ENCODE measurements at regions not wholly inside any gene's neighbourhood (a gene's known extent, or its start where the extent isn't known, plus 50 kb on each side); places are given as distances from the start of the nearest gene placed in this dataset.
"Not testable (repeated sequence)": the region's sequence is repeated elsewhere in the genome, so short reads cannot be mapped to it uniquely, and the experiment has no call there.

DNA sequence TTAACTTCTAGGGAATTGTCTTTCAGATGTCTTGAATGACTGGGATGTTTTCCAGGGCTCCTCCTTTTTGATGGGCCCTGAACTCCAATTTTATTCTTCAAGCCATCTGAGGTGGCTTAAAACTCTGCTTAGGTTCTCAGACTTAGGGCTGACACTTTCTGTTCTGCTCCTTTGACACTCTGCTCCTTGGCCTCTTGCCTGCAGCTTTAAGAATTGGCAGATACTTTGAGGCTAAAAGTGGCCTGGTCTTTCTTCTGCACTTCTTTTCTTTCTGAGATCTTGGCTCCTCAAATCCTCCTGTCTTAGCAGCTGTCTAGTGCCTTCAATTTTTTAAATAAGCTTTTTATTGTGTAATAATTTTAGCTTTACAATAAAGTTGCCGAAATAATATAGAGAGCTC, 294.6 kb downstream of the RPS6KC1 start:
- Histone ChIP-seq H4K20me1 (ENCODE audit: insufficient read depth) (no peaks in the 10 kb centered on the region), H3K4me2 (ENCODE audit: low read length) (no peak overlapping the region), H2AFZ (ENCODE audit: low read depth, low read length) (no peak overlapping the region), H3K79me2 (replicated peaks; ENCODE audit: insufficient read depth, low read length) (no peaks in the 10 kb centered on the region), H3K9ac (ENCODE audit: low read length) (no peak overlapping the region), H3K9me2 (ENCODE audit: insufficient read depth, low read length) (no peaks in the 10 kb centered on the region), H3K9me3 (ENCODE audit: low read length) (no peaks in the 10 kb centered on the region), H3K36me3 (ENCODE audit: insufficient read depth, low read length) (no peaks in the 10 kb centered on the region), H3F3A (ENCODE audit: insufficient read depth, low read length, poor library complexity, severe bottlenecking) (no peaks in the 10 kb centered on the region), H3K27me3 (ENCODE audit: insufficient read depth, low read depth, low read length) (no peaks in the 10 kb centered on the region), H3K27ac (ENCODE audit: low read length) (no peak overlapping the region), H3K4me3 (ENCODE audit: low read length) (no peak overlapping the region)
- TF ChIP-seq RAD21 (conservative IDR thresholded peaks at IDR 0.05) (no peak), MXI1 (conservative IDR thresholded peaks at IDR 0.05; ENCODE audit: poor library complexity, severe bottlenecking) (no peak), EZH2 (IDR thresholded peaks at IDR 0.05; ENCODE audit: borderline replicate concordance, insufficient read depth, low read length, poor library complexity, severe bottlenecking) (no peak), TAF1 (IDR thresholded peaks at IDR 0.05; ENCODE audit: low read depth) (no peak), POLR2AphosphoS5 (IDR thresholded peaks at IDR 0.05) (no peak), SMC3 (conservative IDR thresholded peaks at IDR 0.05; ENCODE audit: poor library complexity) (no peak), EP300 (conservative IDR thresholded peaks at IDR 0.05; ENCODE audit: poor library complexity, severe bottlenecking) (no peak)
- TF ChIP-seq, protein P1, sequence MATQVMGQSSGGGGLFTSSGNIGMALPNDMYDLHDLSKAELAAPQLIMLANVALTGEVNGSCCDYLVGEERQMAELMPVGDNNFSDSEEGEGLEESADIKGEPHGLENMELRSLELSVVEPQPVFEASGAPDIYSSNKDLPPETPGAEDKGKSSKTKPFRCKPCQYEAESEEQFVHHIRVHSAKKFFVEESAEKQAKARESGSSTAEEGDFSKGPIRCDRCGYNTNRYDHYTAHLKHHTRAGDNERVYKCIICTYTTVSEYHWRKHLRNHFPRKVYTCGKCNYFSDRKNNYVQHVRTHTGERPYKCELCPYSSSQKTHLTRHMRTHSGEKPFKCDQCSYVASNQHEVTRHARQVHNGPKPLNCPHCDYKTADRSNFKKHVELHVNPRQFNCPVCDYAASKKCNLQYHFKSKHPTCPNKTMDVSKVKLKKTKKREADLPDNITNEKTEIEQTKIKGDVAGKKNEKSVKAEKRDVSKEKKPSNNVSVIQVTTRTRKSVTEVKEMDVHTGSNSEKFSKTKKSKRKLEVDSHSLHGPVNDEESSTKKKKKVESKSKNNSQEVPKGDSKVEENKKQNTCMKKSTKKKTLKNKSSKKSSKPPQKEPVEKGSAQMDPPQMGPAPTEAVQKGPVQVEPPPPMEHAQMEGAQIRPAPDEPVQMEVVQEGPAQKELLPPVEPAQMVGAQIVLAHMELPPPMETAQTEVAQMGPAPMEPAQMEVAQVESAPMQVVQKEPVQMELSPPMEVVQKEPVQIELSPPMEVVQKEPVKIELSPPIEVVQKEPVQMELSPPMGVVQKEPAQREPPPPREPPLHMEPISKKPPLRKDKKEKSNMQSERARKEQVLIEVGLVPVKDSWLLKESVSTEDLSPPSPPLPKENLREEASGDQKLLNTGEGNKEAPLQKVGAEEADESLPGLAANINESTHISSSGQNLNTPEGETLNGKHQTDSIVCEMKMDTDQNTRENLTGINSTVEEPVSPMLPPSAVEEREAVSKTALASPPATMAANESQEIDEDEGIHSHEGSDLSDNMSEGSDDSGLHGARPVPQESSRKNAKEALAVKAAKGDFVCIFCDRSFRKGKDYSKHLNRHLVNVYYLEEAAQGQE (IDR thresholded peaks at IDR 0.05; ENCODE audit: borderline replicate concordance) = no peak
- TF ChIP-seq, protein P2, sequence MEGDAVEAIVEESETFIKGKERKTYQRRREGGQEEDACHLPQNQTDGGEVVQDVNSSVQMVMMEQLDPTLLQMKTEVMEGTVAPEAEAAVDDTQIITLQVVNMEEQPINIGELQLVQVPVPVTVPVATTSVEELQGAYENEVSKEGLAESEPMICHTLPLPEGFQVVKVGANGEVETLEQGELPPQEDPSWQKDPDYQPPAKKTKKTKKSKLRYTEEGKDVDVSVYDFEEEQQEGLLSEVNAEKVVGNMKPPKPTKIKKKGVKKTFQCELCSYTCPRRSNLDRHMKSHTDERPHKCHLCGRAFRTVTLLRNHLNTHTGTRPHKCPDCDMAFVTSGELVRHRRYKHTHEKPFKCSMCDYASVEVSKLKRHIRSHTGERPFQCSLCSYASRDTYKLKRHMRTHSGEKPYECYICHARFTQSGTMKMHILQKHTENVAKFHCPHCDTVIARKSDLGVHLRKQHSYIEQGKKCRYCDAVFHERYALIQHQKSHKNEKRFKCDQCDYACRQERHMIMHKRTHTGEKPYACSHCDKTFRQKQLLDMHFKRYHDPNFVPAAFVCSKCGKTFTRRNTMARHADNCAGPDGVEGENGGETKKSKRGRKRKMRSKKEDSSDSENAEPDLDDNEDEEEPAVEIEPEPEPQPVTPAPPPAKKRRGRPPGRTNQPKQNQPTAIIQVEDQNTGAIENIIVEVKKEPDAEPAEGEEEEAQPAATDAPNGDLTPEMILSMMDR (IDR thresholded peaks at IDR 0.05; ENCODE audit: poor library complexity, severe bottlenecking) = no peak

DNA sequence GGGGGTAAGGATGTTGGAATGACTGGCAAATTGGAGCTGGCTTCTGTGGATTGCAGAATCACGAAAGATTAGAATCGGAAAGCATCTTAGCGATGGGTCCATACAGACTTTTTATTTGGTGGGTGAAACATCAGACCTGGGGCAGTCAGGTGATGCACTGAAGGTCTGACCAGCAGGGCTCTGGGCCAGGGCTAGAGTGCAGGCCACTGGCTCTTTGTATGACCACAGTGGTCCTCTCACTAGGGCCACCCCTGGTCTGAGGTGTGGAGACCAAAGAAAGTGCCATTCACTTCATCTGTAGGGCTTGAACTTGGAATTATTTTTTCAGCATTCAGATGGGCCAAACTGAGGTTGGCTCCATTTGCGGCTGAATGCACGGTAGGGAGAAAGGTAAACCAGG, 306.4 kb downstream of the RPS6KC1 start:
- no peak for TF ChIP-seq RAD21 (conservative IDR thresholded peaks at IDR 0.05)
- no peak for TF ChIP-seq EP300 (conservative IDR thresholded peaks at IDR 0.05; ENCODE audit: poor library complexity, severe bottlenecking)
- TF ChIP-seq POLR2AphosphoS5 (IDR thresholded peaks at IDR 0.05) = no peak
- no peak for TF ChIP-seq EZH2 (IDR thresholded peaks at IDR 0.05; ENCODE audit: borderline replicate concordance, insufficient read depth, low read length, poor library complexity, severe bottlenecking)
- no peak for TF ChIP-seq TAF1 (IDR thresholded peaks at IDR 0.05; ENCODE audit: low read depth)
- TF ChIP-seq, protein P2 (IDR thresholded peaks at IDR 0.05; ENCODE audit: poor library complexity, severe bottlenecking) = no peak
- no peak for TF ChIP-seq MXI1 (conservative IDR thresholded peaks at IDR 0.05; ENCODE audit: poor library complexity, severe bottlenecking)
- H3K36me3 ChIP-seq (ENCODE audit: insufficient read depth, low read length) = no peaks in the 10 kb centered on the region
- no peaks in the 10 kb centered on the region for H3K9me2 ChIP-seq (ENCODE audit: insufficient read depth, low read length)
- no peaks in the 10 kb centered on the region for H3K79me2 ChIP-seq (replicated peaks; ENCODE audit: insufficient read depth, low read length)
- no peak overlapping the region for H3K4me2 ChIP-seq (ENCODE audit: low read length)
- no peaks in the 10 kb centered on the region for H3F3A ChIP-seq (ENCODE audit: insufficient read depth, low read length, poor library complexity, severe bottlenecking)
- H3K4me3 ChIP-seq (ENCODE audit: low read length) = no peak overlapping the region
- H3K9ac ChIP-seq (ENCODE audit: low read length) = no peak overlapping the region
- H3K27ac ChIP-seq (ENCODE audit: low read length) = no peak overlapping the region
- no peak overlapping the region for H2AFZ ChIP-seq (ENCODE audit: low read depth, low read length)
- no peaks in the 10 kb centered on the region for H3K9me3 ChIP-seq (ENCODE audit: low read length)
- H4K20me1 ChIP-seq (ENCODE audit: insufficient read depth) = no peaks in the 10 kb centered on the region
- H3K27me3 ChIP-seq (ENCODE audit: insufficient read depth, low read depth, low read length) = no peaks in the 10 kb centered on the region

DNA sequence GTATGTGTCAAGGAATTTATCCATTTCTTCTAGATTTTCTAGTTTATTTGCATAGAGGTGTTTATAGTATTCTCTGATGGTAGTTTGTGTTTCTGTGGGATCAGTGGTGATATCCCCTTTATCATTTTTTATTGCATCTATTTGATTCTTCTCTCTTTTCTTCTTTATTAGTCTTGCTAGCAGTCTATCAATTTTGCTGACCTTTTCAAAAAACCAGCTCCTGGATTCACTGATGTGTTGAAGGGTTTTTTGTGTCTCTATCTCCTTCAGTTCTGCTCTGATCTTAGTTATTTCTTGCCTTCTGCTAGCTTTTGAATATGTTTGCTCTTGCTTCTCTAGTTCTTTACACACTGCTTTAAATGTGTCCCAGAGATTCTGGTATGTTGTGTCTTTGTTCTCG, 307.3 kb downstream of the RPS6KC1 start:
- not testable (repeated sequence) for H3K36me3 ChIP-seq (ENCODE audit: insufficient read depth, low read length); H3F3A ChIP-seq (ENCODE audit: insufficient read depth, low read length, poor library complexity, severe bottlenecking); H3K79me2 ChIP-seq (replicated peaks; ENCODE audit: insufficient read depth, low read length); H3K27me3 ChIP-seq (ENCODE audit: insufficient read depth, low read depth, low read length); H3K4me3 ChIP-seq (ENCODE audit: low read length); H3K9ac ChIP-seq (ENCODE audit: low read length); H3K4me2 ChIP-seq (ENCODE audit: low read length); H3K9me3 ChIP-seq (ENCODE audit: low read length); H3K27ac ChIP-seq (ENCODE audit: low read length); H4K20me1 ChIP-seq (ENCODE audit: insufficient read depth); H2AFZ ChIP-seq (ENCODE audit: low read depth, low read length); H3K9me2 ChIP-seq (ENCODE audit: insufficient read depth, low read length)
